HG02798 (cell line): ENCODE measurements at regions not wholly inside any gene's neighbourhood (a gene's known extent, or its start where the extent isn't known, plus 50 kb on each side); places are given as distances from the start of the nearest gene placed in this dataset.

Experiments
- ATAC-seq: cut with Tn5 transposase; IDR thresholded peaks from one replicate; pipeline ENCODE4 v1.9.1; 2021; ENCODE audit warnings: mild to moderate bottlenecking; ENCODE audit not compliant: unreplicated experiment, poor library complexity

DNA sequence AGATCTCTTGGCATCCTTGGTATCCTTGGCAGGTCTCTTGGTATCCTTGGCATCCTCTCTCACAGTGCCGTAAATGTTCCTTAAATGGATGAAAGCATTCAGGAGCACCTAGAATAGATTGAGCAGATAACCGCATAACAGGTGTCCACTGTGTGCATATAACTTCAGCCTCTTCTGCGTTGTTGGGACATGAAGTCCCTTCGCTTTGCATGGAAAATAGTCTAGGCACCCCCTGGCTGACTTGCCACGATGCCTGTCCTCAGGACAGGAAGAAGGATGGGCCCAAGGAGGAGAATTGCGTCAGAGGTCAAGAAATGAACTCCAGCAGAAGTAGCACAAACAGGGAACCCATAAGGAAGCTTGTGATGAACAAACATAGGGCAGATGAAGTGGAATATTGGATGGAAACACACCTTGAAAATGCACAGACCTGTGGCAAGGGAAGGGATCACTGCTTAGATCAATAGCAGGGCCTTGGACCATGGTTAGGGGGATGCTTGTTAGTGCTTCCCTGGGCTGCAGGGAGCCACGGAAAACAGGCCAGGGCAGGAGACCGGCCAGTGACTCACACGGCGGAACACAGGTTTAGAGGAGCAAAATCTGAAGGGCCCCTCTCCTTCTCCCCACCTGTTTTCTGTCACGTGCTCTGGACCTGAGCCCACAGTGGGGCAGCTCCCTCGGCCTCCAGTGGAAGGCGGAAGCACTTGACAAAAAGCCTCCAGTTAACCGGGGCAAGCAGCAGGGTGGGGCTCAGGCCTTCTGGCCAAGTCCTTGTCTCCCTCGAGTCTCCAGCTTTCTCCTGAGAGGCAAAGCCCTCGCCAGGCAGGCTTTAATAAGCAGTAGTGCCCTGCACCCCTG, 99.2 kb upstream of the ASAP2 start:
- no peak for ATAC-seq

DNA sequence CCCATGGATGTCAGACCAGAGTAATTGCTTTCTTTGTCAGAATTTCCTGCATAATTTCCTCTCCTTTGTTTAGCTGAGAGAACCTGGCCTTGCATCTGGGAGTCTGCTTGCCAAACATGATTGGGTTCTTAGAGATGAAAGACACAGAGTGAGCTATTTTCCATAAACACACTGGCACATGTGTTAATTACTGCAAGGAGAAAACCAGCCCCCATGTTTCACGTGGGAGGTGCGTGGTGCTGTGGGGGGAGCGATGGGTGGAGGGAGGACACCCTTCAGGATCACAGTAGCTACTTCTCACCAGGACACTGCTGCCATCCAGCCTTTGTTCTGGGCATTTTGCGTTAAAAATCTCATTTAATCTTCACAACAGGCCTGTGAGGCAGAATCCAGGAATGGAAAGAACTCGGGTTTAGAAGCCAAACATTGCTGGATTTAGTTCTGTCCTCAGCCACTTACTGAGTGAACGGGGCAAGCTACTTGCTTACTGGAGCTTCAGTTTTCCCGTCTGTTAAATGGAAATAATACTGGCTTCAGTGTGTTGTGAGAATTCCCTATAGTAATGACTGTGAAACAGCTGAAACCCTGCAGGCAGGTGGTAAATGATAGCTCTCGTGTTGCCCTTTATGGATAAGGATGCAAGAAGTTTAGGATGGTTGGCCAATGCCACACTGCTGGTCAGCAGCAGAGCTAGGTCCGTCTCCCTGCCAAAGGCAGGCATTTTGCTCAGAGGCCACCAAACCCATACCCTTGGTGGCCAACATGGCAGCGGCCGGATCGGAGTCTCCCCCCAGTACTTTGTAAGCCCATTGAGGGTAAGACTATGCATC, 100.1 kb upstream of the ASAP2 start:
- no peak for ATAC-seq

DNA sequence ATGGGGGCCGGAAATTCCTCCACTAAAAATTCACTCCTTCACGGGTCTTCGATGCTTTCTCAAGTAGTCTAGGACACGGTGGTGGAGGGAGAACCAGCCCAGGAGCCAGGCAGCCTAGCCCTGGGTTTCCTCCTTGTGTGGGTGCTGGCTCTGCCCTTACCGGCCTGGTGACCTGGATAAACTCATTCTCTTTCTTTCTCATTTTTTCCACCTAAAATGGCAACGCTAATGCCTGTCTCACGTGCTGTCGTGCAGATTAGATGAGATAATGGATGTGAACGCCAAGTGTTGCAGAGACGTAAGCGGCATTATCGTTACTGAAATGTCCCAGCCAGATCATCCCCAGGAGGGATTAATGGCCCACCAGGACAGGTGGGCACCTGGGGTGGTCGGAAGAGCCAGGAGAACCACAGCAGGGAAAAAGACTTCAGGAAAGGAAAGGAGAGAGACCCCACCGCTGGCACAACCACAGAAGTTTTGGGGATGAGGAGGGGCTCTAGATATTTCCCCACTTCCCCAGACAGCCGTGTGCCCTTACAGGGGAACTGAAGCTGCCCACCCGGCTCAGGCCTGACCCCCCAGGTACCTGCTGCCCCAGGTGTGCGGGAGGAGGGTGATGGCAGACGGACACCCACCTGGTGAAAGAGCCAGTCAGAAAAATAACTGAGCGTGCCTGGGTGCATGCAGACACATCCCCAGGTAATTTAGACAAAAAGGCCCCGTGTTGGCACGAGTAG, 100.8 kb upstream of the ASAP2 start:
- no peak for ATAC-seq

DNA sequence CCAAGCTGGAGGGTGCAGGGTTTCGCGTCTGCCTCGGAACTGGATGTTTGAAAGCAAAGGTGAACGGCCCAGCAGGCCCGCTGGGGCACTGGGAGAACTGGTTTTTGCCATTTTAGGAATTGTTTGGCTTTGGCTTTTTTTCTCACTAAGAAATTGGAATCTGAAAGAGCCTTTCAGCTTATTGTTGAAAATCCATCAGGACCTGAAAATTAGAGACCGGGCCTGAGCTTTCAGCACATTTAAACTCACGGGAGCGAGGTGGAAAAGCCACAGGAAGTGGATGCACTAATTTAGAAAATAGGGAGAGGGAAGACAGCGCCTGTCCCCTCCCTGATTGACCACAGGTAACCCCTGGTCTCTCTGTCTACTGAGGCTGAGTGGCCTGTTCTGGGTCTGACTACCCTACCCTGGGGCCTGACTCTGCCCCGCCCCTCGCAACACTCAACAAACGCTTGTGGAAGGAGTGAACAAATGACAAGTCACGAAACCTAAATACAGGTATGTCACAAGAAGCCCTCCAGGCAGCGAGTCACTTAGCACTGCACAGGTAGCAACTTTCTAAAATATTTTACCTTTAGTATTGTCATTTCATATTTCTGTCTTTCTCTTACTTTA, 100.3 kb upstream of the MBOAT2 start:
- ATAC-seq: no peak

DNA sequence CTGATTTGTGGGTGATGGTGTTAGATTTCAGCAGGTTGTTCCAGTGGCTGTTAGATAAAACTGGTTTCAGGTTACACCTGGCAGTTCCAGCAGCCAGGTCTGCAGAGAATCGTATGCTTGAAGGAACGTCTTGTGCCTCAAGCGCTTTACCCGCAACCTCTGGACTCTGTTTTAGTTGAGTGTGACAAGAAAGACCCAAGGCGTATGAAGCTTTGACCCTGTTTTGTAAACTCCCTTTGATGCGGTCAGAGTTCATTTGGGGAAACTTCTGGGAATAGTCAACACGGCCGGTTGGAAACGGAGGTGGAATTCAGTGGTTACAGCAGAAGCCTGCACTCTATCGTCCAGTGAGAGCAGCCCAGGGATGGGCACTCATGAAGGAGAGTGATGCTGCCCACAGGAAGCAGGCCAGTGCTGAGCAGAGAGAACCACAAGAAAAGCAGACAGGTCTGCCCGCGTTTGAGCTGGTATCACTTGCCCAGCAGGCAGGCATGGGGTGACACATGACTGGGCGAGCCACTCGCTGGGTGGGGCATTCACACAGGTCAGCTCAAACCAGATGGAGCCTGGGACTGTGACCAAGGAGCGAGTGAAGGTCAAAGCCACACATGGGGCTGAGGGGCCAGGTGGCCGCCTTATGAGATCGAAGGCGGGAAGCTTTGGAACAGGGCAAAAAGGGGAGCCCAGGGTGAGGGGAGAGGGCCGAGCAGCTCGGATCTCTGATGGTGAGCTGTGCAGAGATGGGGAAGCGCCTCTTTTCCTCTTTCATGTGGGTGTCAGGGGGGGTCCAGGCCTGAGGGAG, 99.6 kb upstream of the MBOAT2 start:
- ATAC-seq: no peak

DNA sequence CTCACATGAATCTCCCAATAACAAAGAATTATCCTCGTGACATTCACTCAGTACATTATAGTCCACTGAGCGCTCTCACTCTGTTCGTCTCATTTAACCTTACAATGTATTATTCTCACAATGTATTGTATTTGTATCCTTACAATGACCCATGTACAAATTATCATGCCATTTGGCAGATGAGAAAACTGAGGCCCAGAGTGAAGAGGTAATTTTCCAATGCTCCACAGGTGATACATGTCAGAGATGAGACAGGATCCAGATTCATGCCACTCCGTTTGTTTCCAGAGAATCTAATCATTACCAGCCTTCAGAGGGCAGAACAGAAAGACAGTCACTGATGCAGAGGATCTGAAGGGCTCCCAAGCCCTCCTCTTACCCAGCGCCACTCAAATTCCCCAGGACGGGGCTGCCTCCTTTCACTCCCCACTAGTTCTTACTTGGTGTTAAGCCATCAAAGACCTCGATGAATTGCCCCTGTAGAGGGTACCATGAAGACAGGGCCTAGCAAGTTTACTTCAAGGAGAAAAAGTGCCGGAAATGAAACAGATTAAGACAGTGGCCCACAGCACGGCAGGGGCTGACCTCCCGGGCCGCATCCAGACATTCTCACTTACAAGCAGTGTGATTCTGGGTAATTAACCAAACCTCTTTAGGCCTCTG, 98.4 kb upstream of the MBOAT2 start:
- no peak for ATAC-seq

DNA sequence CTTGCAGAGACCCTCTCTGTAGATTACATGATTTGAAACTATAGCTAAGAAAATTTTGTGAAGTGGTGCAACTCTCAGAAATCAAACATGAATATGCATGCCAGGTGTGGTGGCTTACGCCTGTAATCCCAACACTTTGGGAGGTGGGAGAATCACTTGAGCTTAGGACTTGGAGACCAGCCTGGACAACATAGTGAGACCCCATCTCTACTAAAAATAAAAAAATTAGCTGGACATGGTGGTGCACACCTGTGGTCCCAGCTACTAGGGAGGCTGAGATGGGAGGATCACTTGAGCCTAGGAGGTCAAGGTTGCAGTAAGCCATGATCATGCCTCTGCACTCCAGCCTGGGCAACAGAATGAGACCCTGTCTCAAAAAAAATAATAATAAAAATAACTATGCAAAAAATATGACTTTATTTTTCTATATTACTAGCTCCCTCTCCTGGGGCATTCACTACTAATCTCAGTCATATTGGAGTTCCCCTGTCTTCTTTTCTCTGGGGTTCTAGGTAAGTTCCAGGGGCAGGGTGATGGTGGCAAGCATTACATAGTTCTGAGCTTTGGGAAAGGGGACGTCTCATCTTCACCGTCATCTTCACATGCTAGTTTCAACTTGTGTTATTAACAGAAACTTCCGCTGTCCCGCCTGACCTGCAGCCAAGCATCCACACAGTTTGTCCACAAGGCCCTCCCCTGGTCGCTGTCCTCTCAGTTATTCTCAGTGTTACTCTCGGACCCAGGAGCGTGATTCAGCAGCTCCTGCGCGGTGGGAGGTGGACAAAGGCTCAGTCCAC, 96.8 kb upstream of the MBOAT2 start:
- peak; percentile 63 for ATAC-seq

DNA sequence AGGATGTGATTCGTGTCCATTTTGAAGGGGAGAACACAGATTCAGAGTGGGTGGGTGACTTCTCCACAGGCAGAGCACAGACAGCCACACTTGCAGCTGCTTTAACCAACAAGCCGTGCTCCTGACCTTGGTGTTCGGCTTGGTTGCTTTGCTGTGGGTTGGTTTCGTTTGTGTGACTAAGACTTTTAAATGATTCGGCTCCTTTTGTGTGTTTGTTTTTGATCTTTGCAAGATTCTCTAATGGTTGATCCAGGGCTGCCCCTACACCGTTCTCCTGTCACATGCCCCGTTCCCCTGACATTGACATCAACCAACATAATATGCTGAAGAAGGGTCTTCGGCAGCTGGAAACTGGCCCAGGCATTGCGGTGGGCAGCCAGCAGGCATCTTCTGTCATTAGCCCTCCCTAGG, 95.9 kb upstream of the MBOAT2 start:
- ATAC-seq: peak; percentile 38

DNA sequence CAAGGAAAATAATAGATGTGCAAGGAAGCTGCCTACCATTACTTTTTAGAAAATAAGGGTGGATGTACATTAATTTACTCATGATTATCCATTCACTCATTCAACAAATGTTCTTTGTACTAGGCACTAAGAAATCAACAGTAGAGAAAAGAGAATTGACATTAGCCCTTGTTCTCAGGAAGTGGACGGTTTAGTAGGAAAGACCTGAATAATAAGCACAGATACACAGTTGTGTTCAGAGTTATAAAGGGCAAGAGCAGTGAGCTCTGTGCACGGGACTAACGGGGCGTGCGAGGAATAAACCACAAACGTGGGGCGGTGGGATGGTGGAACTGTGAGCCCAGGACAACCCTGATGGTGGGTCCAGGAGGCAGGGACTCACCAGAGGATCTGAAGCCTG, 94.4 kb upstream of the MBOAT2 start:
- ATAC-seq: no peak

DNA sequence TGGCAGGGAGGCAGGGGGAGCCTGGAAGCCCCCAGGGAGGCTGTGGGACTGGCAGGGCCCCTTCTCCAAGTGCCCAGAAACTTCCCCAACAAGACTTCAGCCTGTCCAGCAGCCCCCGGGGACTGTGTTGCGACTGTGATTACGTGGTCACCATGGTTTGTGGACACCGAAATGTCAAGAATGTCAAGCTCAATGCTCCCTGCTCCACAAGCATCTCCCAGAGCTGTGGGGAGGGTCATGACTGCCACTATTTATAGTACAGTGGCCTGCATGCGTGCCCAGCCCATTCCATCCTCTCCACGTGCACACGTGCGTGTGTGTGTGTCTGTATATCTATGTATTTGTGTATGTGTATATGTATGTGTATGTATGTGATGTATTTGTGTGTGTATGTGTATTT, 93.8 kb upstream of the MBOAT2 start:
- ATAC-seq: no peak

DNA sequence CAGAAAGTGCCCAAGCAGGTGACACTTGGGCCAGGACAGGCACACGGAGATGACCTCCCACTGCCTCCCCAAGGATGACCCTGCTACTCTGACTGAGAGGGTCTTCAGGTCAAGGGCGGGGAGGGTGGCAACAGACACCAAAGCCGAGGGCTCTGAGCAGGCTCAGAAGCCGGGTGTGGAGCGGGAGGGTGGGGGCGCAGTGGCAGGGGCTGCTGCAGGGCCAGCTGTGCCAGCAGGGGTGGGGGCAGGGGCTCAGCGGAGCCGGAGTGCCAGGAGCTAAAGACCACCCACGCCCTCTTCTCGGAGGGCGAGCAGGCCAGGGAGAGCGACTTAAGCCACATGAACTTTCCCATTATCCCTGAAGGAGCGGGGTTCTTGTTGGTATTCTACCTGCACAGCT, 93.3 kb upstream of the MBOAT2 start:
- no peak for ATAC-seq

DNA sequence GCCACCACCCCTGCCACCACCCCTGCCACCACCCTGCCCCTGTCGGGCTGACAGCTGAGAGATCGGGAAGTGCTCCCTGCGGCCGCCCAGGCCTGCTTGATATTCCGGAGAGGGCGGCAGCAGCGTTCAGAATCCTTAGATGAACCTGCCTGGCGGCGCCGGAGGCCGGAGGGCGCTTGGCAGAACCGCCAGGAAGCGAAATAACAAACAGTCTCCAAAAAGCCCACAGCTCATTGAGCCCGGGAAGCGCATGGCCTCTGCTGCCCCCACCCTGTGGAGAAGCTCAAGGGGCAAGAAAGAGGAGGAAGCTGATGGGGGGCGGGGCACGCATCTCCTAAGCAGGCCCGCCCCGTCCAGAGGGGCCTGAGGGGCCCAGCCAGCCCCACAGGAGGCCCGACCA, 92.2 kb upstream of the MBOAT2 start:
- ATAC-seq: no peak

DNA sequence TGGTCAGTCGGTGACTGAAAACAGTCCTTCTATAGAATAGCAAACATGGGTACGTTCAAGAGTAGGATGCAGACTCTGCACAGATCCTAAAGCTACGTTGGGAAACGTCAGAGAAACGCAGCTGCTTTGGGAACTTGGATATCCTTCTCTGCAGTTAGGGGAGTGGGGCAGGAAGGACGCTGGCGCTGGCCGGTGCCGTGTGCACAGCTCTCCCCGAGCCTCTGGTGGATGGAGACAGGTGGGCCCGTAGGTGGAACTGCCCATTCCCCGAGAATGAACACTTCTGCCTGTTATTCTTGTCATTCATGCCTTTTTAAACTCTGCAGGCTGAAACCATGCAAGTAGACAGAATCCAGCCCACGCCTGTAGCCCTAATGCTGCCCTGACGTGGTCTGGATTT, 91.7 kb upstream of the MBOAT2 start:
- no peak for ATAC-seq

DNA sequence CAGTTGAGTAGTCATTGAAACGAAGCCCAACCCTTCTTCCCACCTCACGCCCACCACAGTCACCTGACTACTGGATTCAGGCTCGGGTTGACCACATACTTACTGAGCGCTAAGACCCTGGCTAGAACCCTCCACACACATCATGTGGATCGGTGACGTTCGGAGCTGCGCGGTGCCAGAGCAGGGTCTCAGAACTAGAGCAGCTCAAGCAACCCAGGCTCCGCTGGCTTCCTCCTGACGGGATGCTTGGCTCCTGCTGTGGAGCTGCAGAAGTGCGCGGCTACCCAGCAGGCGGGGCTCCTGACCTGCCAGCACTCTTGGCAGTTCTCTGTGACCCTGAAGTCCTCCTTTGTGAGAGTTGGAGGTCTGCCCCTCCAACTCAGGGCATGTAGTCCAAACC, 90.6 kb upstream of the MBOAT2 start:
- ATAC-seq: no peak

DNA sequence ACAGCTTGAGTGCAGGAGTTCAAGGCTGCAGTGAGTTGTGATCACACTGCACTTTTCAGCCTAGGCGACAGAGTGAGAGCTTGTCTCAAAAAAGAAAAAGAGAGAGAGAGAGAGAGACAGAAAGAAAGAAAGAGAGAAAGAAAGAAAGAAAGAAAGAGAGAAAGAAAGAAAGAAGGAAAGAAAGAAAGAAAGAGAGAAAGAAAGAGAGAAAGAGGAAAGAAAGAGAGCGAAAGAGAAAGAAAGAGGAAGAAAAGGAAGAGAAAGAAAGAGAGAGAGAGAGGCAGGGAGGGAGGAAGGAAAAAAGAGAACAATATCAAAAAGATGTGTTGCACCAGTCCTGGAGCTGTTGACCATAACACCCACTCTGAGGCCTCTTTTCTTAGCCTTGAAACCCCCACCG, 89.8 kb upstream of the MBOAT2 start:
- ATAC-seq: no peak

DNA sequence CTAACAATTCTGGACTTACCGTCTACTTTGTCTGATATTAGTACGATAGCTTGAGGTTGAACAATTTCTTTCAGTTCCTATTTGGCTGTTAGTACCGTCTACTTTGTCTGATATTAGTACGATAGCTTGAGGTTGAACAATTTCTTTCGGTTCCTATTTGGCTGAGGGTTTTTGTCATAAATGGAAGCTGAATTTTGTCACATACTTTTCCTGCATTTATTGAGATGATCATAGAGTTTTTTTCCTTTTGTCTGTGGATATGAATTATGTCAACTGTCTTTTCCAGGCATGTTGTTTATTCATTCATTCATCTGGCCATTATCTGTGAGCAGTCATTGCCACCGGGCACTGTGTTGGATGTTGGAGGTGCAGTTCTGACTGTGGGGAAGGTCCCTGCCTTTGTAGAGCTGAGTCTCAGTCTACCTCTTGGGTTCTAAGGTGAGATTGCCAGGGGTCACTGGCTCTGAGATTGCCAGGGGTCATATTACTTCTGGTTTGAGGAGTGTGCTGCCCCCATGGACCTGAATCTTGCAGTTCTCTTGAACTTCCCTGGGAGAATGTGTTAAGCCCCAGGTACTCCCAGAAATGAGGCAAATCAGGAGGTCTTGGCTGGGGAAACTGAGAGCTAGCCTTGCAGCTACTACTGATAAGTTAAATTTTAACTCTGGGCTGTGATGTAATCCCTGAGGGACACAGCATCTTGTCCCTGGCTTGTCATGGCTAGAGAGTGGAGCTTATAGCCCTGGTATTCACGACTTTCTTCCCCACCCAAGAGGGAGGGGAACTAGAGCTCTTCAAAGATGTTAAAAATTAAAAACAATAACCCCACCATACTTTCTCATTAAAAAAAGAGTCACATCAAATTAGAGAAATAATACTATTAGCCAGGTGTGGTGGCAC, 89.1 kb upstream of the MBOAT2 start:
- ATAC-seq: peak; percentile 89

DNA sequence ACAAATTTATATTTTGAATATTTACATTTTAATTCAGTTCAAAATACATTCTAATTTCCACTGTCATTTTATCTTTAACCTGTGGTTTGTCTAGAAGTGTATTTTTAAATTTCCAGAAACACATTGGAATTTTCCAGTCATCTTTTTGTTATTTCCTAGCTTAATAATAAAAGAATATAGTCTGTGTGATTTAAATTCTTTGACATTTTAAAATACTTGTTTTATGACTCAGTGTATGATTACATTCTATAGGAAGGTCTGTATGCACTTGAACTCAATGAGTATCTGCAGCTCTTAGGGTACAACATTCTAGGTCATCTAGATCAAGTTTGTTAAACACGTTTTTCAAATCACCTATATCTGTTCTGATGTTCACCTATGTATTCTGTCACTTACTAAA, 88.3 kb upstream of the MBOAT2 start:
- ATAC-seq: no peak
